Stimulated activated CD8-positive, alpha-beta memory T cell treated with anti-CD3 and anti-CD28 coated beads, Interleukin-4, amount 100 ng/mL, for 48 hours (primary cell): ENCODE measurements at regions not wholly inside any gene's neighbourhood (a gene's known extent, or its start where the extent isn't known, plus 50 kb on each side); places are given as distances from the start of the nearest gene placed in this dataset.

Experiments
- DNase-seq: peaks from one replicate; pipeline ENCODE4 v3.0.0-alpha.2; 2020

DNA sequence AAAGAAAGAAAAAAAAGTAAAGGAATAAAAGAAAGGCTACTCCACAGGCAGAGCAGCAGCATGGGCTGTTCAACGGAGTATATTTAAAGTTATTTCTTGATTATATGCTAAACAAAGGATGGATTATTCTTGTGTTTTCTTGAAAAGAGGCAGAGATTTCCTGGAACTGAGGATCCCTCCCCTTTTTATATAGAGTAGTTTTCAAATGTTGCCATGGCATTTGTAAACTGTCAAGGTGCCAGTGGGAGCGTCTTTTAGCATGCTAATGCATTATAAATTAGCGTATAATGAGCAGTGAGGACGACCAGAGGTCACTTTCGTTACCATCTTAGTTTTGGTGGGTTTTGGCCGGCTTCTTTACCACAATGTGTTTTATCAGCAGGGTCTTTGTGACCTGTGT, 383.0 kb downstream of the PCNX1 start:
- no peak for DNase-seq

DNA sequence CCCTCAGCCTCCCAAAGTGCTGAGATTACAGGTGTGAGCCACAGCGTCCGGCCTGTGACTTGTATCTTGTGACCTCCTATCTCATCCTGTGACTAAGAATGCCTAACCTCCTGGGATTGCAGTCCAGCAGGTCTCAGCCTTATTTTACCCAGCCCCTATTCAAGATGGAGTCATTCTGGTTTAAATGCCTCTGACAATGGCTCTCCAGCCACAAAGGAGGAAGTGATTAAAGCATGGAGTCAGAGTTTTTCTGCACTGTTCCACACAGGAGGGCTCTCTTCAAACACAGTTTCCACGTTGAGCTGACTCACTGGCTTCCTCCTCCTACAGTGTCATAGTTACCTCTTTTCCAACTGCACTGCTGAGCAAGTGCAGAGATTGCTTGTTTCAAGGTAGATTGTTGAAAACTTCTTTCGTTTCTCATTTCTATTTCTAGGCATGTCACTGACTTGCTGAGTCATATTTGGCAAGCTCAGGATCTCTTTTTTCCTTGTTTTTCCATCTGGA, 383.8 kb downstream of the PCNX1 start:
- DNase-seq, result peak; percentile 56

DNA sequence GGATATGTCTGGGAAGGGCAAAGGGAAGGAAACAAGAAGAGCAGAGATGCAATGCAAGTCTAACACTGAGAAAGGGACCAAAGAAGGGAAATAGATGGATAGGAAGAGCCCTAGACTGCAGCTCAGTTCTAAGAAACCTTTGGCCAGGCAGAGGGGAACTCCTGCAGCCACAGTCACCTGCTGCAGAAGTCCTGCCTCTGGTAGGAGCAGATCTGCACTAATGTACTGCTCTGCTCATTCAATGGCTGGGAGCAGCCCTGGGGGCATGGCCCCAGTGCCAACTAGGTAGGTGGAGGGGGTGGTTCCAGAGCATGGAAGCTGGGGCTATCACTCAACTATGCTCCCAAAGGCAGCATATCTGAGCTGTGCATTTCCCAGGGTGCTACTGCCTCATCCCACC, 388.9 kb downstream of the PCNX1 start:
- DNase-seq, result no peak

DNA sequence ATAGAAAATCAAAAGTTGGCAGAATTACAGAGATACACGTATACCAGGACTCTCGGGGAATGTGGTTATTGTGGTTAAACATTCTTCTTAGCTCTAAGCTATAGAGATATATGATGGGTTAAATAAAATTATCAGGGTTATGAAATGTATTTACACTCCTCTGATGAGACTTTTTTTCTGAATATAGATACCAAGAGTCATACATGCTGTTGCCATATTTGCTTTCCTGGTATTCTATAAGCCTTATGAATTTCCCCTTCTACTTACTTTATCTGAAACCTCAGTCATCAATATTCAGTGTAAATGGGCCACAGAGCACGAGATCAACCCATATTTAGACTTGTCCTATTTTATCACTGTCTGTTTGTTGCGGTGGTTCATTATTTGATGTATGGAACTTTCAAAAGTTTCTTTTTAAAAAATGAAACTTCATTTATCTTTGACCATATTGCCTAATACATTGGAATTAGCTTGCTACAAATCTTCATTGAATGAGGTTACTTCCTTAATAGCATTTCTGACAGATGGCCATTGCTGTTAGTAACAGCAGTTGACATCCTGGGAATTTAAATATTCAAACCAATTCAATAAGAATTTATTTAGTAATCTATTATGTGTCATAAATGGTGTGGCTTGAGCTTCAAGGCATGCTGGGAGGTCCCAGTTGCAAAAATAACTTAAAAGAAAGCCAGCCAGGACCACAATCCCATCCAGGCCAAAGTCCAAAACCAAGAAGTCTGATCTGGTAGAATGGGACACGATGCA, 393.5 kb downstream of the PCNX1 start:
- DNase-seq, result no peak

DNA sequence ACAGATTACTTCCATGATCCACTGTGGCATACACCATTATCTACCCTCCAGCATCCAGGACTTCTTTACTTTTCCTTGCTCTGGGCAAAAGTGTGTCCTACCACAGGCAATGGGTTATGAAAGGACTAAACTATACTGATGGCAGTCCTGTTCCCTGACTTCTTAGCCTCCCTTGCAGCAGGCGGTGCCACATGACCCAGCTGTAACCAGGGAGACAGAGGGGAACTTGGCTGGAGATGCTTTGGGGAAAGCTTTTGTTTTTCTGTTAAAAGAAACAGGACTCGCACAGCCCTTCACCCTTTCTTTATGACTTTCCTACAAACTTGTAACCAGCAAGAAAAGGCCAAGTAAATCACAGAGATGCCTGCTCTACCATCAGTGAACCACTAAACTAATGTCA, 394.4 kb downstream of the PCNX1 start:
- no peak for DNase-seq

DNA sequence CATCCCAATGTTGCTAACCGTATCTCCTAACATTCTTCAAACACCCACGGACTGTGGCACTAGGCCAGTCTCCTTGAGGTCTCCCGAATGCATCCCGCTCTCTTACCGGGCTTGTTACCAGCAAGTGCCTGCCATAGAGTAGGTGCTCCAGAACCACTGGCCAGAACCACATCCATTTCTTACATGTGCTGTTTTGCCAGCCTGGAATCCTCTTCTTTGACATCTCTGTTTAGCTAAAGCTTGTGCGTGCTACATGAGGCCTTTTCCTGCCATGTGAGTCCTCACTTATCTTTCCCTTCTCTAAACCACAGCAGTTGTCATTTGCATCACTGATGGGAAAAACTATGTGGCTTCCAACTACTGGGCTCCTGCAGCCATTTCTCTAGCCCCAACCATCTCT, 397.4 kb downstream of the PCNX1 start:
- DNase-seq, result no peak

DNA sequence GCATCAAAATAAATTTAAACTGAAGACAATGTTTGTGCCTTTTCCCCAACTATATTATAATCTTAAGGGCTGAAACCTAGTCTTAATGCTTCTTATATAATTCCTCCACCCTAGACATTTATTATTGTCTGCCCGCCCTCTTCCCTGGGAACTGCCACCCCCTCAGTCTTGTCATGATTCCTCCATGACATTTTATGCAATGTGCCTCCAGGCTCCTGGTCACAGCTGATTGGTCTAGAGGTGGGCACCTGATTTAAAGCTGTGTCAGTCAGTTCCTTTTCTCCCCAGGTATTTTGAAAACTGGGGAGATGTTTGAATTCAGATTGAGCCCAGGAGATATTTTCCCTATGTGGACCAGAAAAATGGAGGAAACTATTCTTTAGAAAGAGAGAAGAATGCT, 401.4 kb downstream of the PCNX1 start:
- DNase-seq, result no peak

DNA sequence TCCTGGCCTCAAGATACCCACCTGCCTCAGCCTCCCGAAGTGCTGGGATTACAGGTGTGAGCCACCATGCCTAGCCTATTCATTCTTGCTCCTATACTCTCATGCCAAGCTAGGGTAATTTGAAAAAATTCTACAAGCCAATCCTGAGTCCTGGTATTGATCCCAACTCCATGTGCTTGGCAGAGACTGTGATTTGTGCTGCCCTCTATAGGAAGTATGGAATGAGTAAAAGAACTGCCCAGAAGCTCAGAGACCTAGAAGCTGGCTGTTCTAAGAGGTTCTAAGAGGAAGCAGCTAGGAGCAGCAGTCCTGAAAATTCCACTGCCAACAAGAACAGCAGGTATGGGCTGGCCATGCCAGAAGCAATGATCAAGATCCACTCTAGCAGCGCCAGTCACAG, 402.5 kb downstream of the PCNX1 start:
- no peak for DNase-seq

DNA sequence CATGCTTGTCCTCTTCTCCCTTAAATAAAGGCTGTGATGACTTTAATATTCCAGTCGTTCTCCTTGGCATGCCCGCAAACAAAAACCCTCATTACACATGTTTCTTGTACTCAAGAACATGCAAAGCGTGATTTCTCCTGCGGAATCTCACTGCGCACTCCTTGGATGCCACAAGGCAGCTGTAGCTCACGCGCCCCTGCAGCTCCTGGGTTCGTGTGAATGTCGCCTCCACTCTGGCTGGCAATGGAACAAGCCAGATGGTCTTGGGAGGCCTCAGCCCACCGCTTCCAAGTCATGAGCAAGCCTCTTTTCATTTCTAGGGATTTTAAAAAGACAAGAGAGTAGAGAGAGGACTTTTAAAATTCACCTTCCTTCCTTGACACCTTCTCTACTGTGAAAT, 403.8 kb downstream of the PCNX1 start:
- DNase-seq, result no peak

DNA sequence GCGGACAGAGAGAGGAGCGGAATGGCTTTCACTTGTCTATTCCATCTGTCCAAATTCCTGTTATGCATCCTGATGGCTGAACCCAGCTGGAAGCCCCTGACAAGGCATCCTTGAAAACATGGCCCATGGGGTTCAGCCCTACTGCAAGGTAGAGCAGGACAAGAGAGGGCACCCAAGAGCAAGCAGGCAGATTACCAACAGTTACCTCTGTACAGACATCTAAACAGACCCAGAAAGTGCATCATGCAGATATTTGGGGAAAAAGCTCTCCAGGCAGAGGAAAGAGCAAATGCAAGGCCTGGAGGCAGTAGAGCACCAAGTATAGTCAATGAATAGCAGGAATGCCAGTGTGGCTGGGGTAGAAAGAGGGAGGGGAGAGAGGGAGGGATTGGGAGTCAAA, 407.5 kb downstream of the PCNX1 start:
- no peak for DNase-seq

DNA sequence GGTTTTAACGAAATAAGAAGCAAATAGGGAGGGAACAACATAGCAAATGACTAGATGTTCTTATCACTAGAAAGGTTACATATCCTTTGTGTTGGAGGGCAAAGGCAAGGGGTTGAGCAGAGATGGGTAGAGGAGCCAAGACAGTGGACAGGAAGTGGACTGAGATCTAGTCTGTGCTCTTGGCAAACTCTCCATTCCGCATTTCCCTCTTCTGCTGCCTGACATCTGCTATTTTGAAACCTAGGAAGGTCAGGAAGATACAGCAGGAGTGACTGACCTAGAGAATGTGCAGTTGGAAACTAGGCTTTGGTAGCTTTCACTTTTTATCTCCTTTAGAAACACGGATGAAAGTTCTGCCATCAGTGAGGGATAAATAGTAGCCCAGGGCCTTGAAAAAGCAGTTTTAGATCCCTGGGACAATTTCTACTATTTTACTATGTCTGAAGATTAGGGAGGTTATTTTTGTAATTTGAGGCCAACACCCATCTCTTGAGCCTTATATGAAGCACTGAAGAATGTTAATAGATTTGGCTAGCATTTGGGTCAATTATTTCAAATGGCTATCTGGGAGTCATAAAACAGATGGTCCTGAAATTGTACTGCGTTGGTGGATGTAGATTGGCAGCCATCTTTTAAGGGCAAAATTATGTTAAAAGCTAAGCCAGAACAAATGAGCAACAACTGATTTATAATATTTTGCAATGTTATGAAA, 410.3 kb downstream of the PCNX1 start:
- no peak for DNase-seq

DNA sequence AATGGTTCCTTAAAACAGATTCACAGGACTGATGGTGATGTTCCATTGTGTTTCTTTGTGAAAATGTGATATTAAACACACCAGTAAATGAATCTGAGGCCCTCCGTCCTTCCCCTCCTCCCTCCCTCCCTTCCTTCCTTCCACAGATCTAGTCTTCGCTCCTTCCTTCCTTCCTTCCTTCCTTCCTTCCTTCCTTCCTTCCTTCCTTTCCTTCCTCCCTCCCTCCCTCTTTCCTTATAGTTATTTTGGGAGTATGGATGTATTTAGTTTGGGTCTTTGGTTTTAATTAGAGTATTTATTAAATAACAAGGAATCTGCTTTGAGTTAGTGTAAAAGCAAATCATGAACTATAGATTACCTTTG, 410.8 kb downstream of the PCNX1 start:
- DNase-seq, result no peak

DNA sequence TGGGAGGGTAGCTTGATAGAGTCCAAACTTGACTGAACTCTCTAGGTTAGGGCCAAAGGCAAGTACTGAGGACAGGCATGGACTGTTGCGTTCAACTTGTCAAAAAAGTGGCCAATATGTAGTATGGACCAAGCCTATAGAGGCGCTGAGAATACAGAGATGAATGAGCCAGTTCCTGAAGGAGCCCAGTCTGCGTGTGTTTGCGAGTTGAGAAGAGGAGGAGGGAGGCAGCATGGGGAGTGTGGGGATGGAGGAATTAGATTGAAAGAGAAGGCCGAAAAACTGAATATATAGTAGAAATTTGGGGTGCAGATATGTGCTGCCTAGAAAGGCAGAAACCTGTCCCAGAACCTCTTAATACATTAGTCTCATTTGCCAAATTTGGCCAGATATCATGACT, 412.4 kb downstream of the PCNX1 start:
- DNase-seq, result peak; percentile 36

DNA sequence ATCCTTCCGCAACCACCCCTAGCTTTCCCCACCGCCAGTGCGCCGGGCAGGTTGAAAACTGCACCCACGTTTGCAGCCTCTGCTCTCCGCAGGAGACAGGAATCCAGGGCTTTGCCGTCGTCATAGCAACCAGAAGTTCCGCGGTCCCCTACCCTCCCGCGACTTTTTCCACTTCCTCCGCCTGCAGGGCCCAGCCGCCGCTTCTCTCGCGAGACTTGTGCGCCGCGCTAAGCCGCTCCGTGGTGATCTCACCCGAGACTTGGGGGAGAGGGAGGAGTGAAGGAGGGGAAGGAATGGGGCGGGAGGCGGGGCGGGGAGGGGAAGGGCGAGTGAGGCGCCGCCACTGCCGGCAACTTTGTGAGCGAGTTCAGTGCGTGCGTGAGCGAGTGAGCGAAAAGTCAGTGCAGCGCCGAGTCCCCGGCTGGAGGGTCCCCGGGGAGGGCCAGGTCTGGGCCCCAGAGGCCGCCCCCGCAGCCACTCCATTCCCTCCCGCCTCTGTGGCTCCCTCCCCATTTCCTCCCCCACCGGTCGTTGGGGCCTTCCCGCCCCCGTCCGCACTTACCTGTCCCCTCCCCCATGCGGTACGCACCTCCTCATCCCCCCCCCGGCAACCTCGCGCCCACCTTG, 413.0 kb downstream of the PCNX1 start, which contains the start of gene SIPA1L1:
SIPA1L1 (plus strand) TSS at position 370 of the 627 bp plus-strand sequence.
- DNase-seq, result peak; percentile 98

DNA sequence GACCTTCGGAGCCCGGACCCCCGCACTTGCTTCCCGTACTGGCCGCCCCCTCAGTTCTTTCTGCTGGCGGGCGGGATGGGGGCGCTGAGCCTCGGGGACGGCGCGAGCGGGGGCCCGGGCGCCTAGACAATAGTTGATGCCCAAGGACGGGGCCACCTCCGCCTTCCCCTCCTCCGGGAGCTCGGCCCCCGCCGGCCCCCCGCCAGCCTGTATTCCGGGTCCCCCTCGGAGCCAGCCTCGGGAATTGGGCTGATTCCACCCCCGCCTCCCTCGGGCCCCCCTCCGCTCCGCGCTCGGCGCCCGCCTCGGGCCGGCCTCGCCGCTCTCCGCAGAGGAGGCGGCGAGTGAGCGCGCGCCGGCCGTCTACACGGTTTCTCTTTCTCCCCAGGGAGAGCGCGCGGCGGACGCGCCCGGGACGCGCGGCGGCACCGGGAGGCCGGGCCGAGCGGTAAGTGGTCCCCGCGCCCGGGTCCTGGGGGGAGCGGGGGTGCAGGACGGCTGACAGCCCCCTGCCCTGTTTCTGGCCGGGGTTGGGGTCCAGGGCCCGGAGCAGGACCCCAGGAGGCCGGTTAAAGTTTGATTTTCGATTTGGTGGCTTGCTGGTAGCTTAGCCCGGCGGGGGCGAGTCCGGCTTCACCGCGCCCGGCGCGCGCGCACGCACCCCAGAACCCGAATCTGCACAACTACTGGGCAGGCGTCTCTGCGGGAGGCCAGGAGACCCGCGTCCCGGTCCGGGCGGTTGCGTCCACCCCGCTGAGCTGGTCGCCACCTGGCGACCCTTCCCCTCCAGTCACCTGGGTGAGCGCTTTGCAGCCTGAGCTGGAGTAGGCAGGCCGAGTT, 413.7 kb downstream of the PCNX1 start:
- peak; percentile 68 for DNase-seq

DNA sequence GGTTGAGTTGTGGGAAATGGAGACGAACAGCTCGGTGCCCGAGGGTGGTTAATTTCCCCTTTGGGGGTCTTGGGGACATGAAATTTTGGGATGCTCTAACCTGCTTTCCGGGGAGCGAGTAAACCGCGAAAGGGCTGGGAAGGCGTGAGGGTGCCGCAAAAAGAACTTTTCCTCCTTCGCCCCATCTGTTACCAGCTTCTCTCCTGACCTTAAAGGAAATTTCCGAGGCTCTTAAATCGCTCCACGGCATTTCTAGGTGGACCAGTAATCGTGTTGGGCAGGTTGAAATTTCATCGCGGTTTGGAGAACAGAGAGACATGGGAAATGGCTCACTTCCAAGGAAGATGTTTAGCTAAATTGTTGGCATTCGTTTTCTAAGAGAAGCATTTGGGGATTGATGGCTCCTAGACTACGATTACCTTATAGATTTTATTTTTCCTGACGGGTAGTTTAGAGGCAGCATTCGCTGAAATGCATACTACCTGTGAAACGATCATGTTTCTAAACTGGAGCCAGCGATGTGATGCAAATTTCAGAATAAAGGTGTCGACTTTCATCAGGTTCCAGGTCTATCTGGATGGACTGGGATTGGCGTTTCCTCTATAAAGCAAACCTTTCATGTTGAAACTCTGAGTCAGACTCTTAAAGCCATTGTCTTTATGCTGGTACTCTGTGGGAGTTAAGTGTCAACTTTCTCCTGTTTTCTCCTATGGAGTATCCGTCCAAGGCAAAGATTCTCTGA, 414.5 kb downstream of the PCNX1 start:
- no peak for DNase-seq

DNA sequence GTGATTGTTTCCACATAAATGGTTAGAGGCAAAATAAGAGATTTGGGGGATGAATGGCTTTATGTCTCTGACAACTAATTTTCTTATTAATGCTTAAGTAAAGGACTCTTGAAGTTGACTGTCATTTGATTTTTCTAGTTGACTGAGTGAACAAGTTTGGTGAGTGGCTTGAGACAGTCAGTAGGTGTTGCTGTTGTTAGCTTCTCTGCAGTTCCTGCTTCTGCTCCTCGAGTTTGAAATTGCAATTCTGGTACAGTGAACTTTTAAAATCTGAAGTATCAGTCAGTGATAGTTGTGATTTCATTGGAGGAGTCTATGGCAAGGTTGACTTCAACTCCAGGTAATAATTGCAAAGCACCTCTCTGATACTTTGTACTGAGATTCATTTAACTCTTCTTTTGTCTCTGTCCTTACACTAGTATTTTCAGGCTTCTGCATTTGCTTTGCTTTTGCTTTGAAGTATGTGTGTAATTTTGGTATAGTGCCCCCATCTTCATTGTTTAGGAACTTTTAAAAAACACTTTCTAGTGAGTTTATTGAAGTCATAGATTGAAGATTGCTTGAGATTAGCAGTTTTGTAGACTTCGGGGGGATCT, 415.5 kb downstream of the PCNX1 start:
- DNase-seq, result no peak

DNA sequence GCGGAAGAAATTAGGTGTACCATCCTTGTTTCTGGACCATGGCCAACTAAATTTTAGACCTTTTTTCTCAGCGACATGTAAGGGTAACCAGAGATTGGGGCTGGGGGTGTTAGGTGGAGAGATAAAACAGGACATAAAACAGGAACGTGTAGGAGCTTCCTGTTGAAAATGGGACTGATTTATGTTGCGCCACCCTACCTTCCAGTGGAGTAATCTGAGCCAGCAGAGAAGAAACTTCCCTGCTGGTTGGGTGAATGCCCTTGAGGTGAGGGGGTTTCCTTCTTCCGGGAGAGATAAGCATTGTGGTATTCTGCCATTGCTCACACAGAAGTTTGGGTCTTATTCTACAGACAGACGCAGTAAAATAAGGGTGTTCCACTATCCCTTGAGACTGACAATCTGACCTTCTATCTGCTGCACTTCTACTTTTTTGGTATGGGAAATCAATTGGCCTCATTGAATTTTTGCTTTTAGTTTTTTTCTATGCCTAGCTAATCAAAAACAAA, 417.6 kb downstream of the PCNX1 start:
- peak; percentile 58 for DNase-seq

DNA sequence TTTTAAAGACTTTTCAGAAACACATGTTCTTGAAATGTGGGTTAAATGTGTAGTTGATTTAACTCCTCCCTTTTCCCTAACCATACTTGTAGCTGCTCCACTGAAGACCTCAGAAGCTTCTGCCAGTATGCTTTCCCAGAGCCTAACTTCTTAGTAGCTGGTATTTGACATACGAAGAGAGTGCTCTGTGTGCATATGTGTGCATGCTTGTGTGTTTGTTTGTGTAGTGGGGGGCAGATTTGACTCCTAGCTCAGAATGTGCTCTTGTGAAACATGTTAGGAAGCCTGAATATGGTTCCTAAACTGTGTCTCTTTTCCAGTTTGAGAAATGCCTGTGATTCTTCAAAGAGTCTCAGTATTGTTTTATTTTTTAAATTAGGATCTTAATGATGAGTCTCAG, 420.4 kb downstream of the PCNX1 start:
- DNase-seq, result no peak

DNA sequence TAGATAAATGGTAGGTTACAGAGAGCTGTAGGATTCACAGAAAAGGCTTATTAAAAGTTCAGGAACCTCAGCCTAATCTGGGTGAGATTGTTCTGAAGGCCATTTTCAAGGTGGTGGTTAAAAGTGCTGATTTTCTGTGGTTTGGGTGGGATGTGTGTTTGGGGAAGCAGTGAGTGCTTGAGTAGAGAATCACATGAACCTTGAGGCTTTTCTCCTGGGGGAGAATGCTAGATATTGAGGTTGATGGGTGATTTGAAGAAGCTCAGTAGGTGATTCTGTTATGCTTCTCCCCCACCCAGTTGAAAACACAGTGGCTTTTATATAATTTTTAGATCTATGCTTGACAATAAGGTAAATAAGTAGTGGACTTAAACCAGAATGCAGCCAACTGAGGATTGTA, 420.9 kb downstream of the PCNX1 start:
- DNase-seq, result no peak

DNA sequence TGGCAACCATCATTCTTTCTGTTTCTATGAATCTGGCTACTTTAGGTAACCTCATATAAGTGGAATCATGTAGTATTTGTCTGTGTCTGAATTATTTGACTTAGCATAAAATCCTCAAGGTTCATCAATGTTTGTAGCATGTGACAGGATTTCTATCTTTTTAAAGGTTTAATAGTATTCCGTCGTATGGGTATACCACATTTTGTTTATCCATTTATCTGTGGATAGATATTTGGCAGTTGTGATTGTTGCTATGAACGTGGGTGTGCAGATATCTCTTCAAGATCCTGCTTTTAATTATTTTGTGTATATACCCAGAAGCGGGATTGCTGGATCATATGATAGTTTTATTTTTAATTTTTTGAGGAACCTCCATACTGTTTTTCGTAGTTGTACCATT, 421.7 kb downstream of the PCNX1 start:
- DNase-seq, result no peak

DNA sequence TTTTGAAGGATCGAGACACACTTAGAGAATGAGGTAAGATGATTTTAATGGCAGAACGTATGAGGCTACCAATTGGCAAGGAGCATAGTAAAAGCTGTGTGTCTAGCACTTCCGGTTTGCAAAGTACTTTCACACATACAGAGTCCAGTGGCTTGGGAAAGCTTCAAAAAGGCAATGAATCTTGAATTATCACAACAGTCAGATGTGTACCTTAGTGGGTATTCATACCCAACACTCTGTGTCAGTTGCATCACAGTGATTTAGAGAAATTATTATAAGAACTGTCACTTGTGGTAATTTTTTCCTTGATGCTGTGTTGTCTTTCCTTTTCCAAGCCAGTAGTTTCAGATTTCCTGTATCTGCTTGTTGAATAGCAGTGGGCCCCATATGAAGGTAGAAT, 424.1 kb downstream of the PCNX1 start:
- DNase-seq, result no peak
